ENCODE measurements at regions not wholly inside any gene's neighbourhood (a gene's known extent, or its start where the extent isn't known, plus 50 kb on each side); places are given as distances from the start of the nearest gene placed in this dataset.

- CTCF ChIA-PET: no interaction called here
- intact Hi-C loops (cut with micrococcal nuclease): no loop called here
- Histone ChIP-seq H3K4me3 (replicated peaks in 1 of 2; ENCODE audit: low read depth in 1 of 2, low read length in 2 of 2) (no peak overlapping the region), H3K79me2 (ENCODE audit: insufficient read depth, low read length) (no peaks in the 10 kb centered on the region), H3K9ac (ENCODE audit: low read length) (no peak overlapping the region), H3K9me2 (ENCODE audit: insufficient read depth) (no peaks in the 10 kb centered on the region), H3K27ac (ENCODE audit: low read depth, low read length) (no peak overlapping the region), H3K9me3 (ENCODE audit: control insufficient read depth in 1 of 2, insufficient read depth in 1 of 2, low read depth in 1 of 2, low read length in 2 of 2) (no peaks in the 10 kb centered on the region), H3K36me3 (ENCODE audit: control insufficient read depth in 1 of 2, insufficient read depth in 2 of 2, low read length in 2 of 2) (no peaks in the 10 kb centered on the region), H3K27me3 (ENCODE audit: insufficient read depth, low read length) (peaks cover 78% of the 10 kb centered on the region), H4K20me1 (ENCODE audit: insufficient read depth) (no peaks in the 10 kb centered on the region), H3K4me2 (ENCODE audit: low read length) (no peak overlapping the region), H2AFZ (ENCODE audit: low read depth, low read length, poor library complexity, severe bottlenecking) (no peak overlapping the region), H3K4me1 (ENCODE audit: control insufficient read depth in 1 of 2, insufficient read depth in 2 of 2, low read length in 2 of 2) (no peaks in the 10 kb centered on the region)
- POLR2A ChIA-PET: no interaction called here
- no peak for TF ChIP-seq SIN3A (IDR thresholded peaks at IDR 0.05; ENCODE audit: low read depth)
- no peak for TF ChIP-seq CTCF (IDR thresholded peaks at IDR 0.05 in 2 of 3, conservative IDR thresholded peaks at IDR 0.05 in 1 of 3; ENCODE audit: borderline replicate concordance in 1 of 3, insufficient read depth in 1 of 3, low read depth in 2 of 3, low read length in 2 of 3)
- no peak for TF ChIP-seq CEBPB (IDR thresholded peaks at IDR 0.05; ENCODE audit: low read depth)
- TF ChIP-seq EZH2 (IDR thresholded peaks at IDR 0.05): no peak
- no peak for TF ChIP-seq ZBTB33 (IDR thresholded peaks at IDR 0.05; ENCODE audit: extremely low read depth, insufficient replicate concordance, low read length)
- no peak for TF ChIP-seq JUND (IDR thresholded peaks at IDR 0.05)
- TF ChIP-seq ZFX (IDR thresholded peaks at IDR 0.05): no peak
- no peak for TF ChIP-seq ZNF274 (IDR thresholded peaks at IDR 0.05; ENCODE audit: low read depth, low read length)
- TF ChIP-seq EGR1 (IDR thresholded peaks at IDR 0.05; ENCODE audit: low read depth): no peak
- no peak for TF ChIP-seq SP1 (IDR thresholded peaks at IDR 0.05; ENCODE audit: low read depth)
- TF ChIP-seq TCF7L2 (IDR thresholded peaks at IDR 0.05; ENCODE audit: borderline replicate concordance, extremely low read depth, insufficient read depth, insufficient read length): no peak
- TF ChIP-seq YY1 (IDR thresholded peaks at IDR 0.05; ENCODE audit: extremely low read depth, insufficient replicate concordance, low read depth, low read length): no peak
- TF ChIP-seq ATF3 (IDR thresholded peaks at IDR 0.05): no peak
- no peak for TF ChIP-seq RAD21 (IDR thresholded peaks at IDR 0.05; ENCODE audit: low read depth)
- ATAC-seq (no peak), DNase-seq (ENCODE audit: low read depth, low spot score) (no peak)
- RAD21 ChIA-PET (ENCODE audit: low non-redundant PET in 1 of 2, low total read pairs in 2 of 2, uncharacterized antibody in 2 of 2, unreplicated experiment in 2 of 2): no interaction called here
- no TSS peak for BruUV-seq (replicated peaks)
Observed at GRCh38 chr10:78728176-78728575, 340.6 kb upstream of the ZMIZ1 start.

Measured in HCT116 (cell line).